ENCODE measurements at regions not wholly inside any gene's neighbourhood (a gene's known extent, or its start where the extent isn't known, plus 50 kb on each side); places are given as distances from the start of the nearest gene placed in this dataset.

DNA sequence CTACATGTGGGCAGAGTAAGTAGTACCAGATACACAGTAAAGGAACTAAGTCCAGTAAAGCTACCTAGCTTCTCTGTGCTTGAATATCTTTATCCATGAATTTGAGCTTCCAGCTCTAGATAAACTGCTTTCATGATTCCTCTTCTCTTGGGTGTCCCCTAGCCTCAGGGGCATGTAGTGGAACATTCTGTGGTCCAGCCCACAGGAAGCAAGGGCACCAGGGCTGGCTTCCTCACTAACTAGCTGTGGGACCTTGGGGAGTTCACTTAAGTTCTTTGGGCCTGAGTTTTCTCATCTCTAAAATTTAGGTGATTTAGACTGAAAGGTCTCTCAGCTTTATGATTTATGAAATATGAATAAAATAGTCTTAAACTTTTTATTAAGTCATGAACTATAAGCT, 185.7 kb downstream of the KATNAL1 start:
- Histone ChIP-seq H3K36me3 (ENCODE audit: control insufficient read depth in 2 of 2, insufficient read depth in 1 of 2, low read length in 2 of 2) (no peaks in the 10 kb centered on the region), H3K27ac (ENCODE audit: extremely low read depth, low read depth, low read length) (no peak overlapping the region), H3K9me3 (ENCODE audit: control insufficient read depth, insufficient read depth, low read depth, low read length) (no peaks in the 10 kb centered on the region), H3K4me3 (ENCODE audit: low read depth, low read length) (no peak overlapping the region), H3K4me1 (ENCODE audit: control insufficient read depth, insufficient read depth, low read length) (no peaks in the 10 kb centered on the region; the same call in 1 of the 2 replicates)
- CTCF ChIA-PET = interaction anchor here (2.2 kb wide), 1 partner anchor 11 kb away, joined by 9 read pairs; no protein-coding TSS in a partner anchor
- POLR2A ChIA-PET = no interaction called here
- TF ChIP-seq ZNF223 (tag by site-specific recombination; IDR thresholded peaks at IDR 0.05) (no peak), ZNF221 (tag by site-specific recombination; IDR thresholded peaks at IDR 0.05; ENCODE audit: borderline replicate concordance) (no peak), ZNF792 (tag by site-specific recombination; IDR thresholded peaks at IDR 0.05) (no peak), ZNF239 (tag by site-specific recombination; IDR thresholded peaks at IDR 0.05) (no peak), ZNF548 (tag by site-specific recombination; IDR thresholded peaks at IDR 0.05) (no peak), YY1 (tag by site-specific recombination; IDR thresholded peaks at IDR 0.05) (no peak), SCRT2 (tag by site-specific recombination; IDR thresholded peaks at IDR 0.05) (no peak), ZNF654 (tag by site-specific recombination; IDR thresholded peaks at IDR 0.05; ENCODE audit: low read depth) (no peak), SP2 (tag by site-specific recombination; IDR thresholded peaks at IDR 0.05) (no peak), ZNF366 (tag by site-specific recombination; conservative IDR thresholded peaks at IDR 0.05) (no peak), ZNF701 (tag by site-specific recombination; IDR thresholded peaks at IDR 0.05) (no peak), ZNF311 (tag by site-specific recombination; IDR thresholded peaks at IDR 0.05; ENCODE audit: borderline replicate concordance) (no peak)
- TF ChIP-seq, protein P1, sequence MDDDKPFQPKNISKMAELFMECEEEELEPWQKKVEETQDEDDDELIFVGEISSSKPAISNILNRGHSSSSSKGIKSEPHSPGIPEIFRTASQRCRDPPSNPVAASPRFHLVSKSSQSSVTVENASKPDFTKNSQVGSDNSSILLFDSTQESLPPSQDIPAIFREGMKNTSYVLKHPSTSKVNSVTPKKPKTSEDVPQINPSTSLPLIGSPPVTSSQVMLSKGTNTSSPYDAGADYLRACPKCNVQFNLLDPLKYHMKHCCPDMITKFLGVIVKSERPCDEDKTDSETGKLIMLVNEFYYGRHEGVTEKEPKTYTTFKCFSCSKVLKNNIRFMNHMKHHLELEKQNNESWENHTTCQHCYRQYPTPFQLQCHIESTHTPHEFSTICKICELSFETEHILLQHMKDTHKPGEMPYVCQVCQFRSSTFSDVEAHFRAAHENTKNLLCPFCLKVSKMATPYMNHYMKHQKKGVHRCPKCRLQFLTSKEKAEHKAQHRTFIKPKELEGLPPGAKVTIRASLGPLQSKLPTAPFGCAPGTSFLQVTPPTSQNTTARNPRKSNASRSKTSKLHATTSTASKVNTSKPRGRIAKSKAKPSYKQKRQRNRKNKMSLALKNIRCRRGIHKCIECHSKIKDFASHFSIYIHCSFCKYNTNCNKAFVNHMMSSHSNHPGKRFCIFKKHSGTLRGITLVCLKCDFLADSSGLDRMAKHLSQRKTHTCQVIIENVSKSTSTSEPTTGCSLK (tag by site-specific recombination; IDR thresholded peaks at IDR 0.05) = no peak

DNA sequence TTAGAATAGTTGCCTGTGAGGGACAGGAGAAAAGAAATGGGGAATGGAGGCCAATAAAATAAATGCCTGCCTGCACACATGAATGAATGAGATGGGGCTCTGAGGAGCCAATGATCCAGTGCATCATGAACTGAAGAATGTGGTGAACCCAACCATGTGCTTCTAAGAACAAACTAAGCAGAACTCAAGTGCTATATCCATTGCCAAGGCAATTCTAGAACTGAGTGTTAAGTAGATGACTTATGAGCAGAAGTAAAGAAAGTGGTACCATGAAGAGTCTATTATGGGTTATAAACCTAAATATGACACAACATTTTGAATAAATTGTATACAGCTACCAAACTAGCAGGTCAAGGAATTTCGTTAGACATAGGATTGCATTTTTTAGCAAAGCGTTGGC, 186.1 kb downstream of the KATNAL1 start:
- POLR2A ChIA-PET = no interaction called here
- H3K4me1 ChIP-seq (ENCODE audit: control insufficient read depth, insufficient read depth, low read length) = no peaks in the 10 kb centered on the region; the same call in 1 of the 2 replicates

More for the DNA sequence above, 186.1 kb downstream of the KATNAL1 start:
- Histone ChIP-seq H3K9me3 (ENCODE audit: control insufficient read depth, insufficient read depth, low read depth, low read length) (no peaks in the 10 kb centered on the region), H3K27ac (ENCODE audit: extremely low read depth, low read depth, low read length) (no peak overlapping the region), H3K36me3 (ENCODE audit: control insufficient read depth in 2 of 2, insufficient read depth in 1 of 2, low read length in 2 of 2) (no peaks in the 10 kb centered on the region), H3K4me3 (ENCODE audit: low read depth, low read length) (no peak overlapping the region)
- no peak for TF ChIP-seq ZFP41 (tag by site-specific recombination; IDR thresholded peaks at IDR 0.05; ENCODE audit: borderline replicate concordance)
- no peak for TF ChIP-seq ZNF140 (tag by site-specific recombination; IDR thresholded peaks at IDR 0.05)
- TF ChIP-seq ZNF785 (tag by site-specific recombination; IDR thresholded peaks at IDR 0.05) = no peak
- TF ChIP-seq ZSCAN16 (tag by site-specific recombination; IDR thresholded peaks at IDR 0.05) = no peak
- TF ChIP-seq, protein P2, sequence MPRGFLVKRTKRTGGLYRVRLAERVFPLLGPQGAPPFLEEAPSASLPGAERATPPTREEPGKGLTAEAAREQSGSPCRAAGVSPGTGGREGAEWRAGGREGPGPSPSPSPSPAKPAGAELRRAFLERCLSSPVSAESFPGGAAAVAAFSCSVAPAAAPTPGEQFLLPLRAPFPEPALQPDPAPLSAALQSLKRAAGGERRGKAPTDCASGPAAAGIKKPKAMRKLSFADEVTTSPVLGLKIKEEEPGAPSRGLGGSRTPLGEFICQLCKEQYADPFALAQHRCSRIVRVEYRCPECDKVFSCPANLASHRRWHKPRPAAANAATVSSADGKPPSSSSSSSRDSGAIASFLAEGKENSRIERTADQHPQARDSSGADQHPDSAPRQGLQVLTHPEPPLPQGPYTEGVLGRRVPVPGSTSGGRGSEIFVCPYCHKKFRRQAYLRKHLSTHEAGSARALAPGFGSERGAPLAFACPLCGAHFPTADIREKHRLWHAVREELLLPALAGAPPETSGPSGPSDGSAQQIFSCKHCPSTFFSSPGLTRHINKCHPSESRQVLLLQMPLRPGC (tag by site-specific recombination; IDR thresholded peaks at IDR 0.05) = no peak
- TF ChIP-seq, protein P3, sequence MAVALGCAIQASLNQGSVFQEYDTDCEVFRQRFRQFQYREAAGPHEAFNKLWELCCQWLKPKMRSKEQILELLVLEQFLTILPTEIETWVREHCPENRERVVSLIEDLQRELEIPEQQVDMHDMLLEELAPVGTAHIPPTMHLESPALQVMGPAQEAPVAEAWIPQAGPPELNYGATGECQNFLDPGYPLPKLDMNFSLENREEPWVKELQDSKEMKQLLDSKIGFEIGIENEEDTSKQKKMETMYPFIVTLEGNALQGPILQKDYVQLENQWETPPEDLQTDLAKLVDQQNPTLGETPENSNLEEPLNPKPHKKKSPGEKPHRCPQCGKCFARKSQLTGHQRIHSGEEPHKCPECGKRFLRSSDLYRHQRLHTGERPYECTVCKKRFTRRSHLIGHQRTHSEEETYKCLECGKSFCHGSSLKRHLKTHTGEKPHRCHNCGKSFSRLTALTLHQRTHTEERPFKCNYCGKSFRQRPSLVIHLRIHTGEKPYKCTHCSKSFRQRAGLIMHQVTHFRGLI (tag by site-specific recombination; IDR thresholded peaks at IDR 0.05) = no peak
- no peak for TF ChIP-seq ZNF501 (tag by site-specific recombination; IDR thresholded peaks at IDR 0.05)
- no peak for TF ChIP-seq ZNF175 (tag by site-specific recombination; IDR thresholded peaks at IDR 0.05)
- CTCF ChIA-PET = interaction anchor here (2.2 kb wide), 1 partner anchor 11 kb away, joined by 9 read pairs; no protein-coding TSS in a partner anchor
